HepG2 (cell line): ENCODE measurements at regions not wholly inside any gene's neighbourhood (a gene's known extent, or its start where the extent isn't known, plus 50 kb on each side); places are given as distances from the start of the nearest gene placed in this dataset.

Experiments
- ATAC-seq: fragments of 200-7000 bp; cut with Tn5 transposase; 3 replicates; pipeline ENCODE4 v1.9.1; 2020; ENCODE audit warnings: mild to moderate bottlenecking, moderate library complexity
- BruUV-seq: library from RNA; stranded (reverse); fragments of 400-500 nt; replicated peaks from 2 replicates; lab custom pipeline; 2021; lab: Mats Ljungman, UMichigan
- CTCF ChIA-PET: fragments of 300-600 bp; formaldehyde crosslinking; extraction: SDS; loops from one replicate; lab custom pipeline; 2021; ENCODE audit warnings: low total read pairs, inconsistent platforms, low intra/inter-chr PET ratio; lab: Yijun Ruan, JAX
- POLR2A ChIA-PET: fragments of 350-600 bp; sonication (Branson Sonifier 250); formaldehyde crosslinking; loops from one replicate; lab custom pipeline; 2020; ENCODE audit warnings: antibody characterized with exemption, inconsistent platforms; lab: Yijun Ruan, JAX
- DNase-seq: peaks from one replicate; pipeline ENCODE4 v3.0.0-alpha.2; 2015; ENCODE audit warnings: low spot score
- FAIRE-seq: peaks from 3 replicates; lab custom pipeline; 2011; peaks lifted over from hg19 to GRCh38; lab: Jason Lieb, UNC
- H2AFZ ChIP-seq: one replicate; pipeline ENCODE4 v1.6.1; 2011; ENCODE audit warnings: low read length, inconsistent platforms
- H3K27ac ChIP-seq: fragments of 300-600 bp; 3 replicates; pipeline ENCODE4 v1.8.0; 2011; ENCODE audit warnings: mixed run types, mild to moderate bottlenecking, mixed read lengths, low read length, inconsistent platforms; ENCODE audit not compliant: insufficient read depth; ENCODE audit errors: extremely low read length
- H3K27me3 ChIP-seq, 2 experiments: fragments of 200-600 bp in 1 of 2; 2 replicates in 1 of 2; 3 replicates in 1 of 2; pipeline versions ENCODE4 v1.6.0 to v1.8.0; 2011; ENCODE audit warnings: low read length in 2 of 2, mild to moderate bottlenecking in 2 of 2, moderate library complexity in 2 of 2, inconsistent platforms in 1 of 2; ENCODE audit not compliant: insufficient read depth in 2 of 2, control insufficient read depth in 1 of 2
- H3K36me3 ChIP-seq, 2 experiments: fragments of 200-600 bp in 1 of 2; replicated peaks in 1 of 2; 2 replicates in 1 of 2; 3 replicates in 1 of 2; pipeline versions ENCODE4 v1.5.1 to v1.8.0; 2011; ENCODE audit warnings: low read length in 2 of 2, inconsistent platforms in 1 of 2; ENCODE audit not compliant: insufficient read depth in 2 of 2, control insufficient read depth in 1 of 2
- H3K4me1 ChIP-seq: 2 replicates; pipeline ENCODE4 v1.5.1; 2012; ENCODE audit warnings: low read length, inconsistent platforms; ENCODE audit not compliant: insufficient read depth
- H3K4me2 ChIP-seq: 2 replicates; pipeline ENCODE4 v1.6.0; 2011; ENCODE audit warnings: low read depth, low read length, inconsistent platforms
- H3K4me3 ChIP-seq, 3 experiments: fragments of 200-600 bp in 1 of 3; sonication (generic), shearing (Covaris generic) in 1 of 3; replicated peaks in 1 of 3; 2 replicates each; pipeline ENCODE4 v1.5.1; 2011 to 2016; ENCODE audit warnings: low read length in 3 of 3, inconsistent platforms in 2 of 3, low read depth in 2 of 3, mild to moderate bottlenecking in 2 of 3, control low read depth in 1 of 3, mixed read lengths in 1 of 3; ENCODE audit not compliant: insufficient read depth in 1 of 3
- H3K79me2 ChIP-seq: one replicate; pipeline ENCODE4 v1.6.1; 2011; ENCODE audit warnings: low read length, inconsistent platforms; ENCODE audit not compliant: insufficient read depth
- H3K9ac ChIP-seq: 2 replicates; pipeline ENCODE4 v1.6.0; 2011; ENCODE audit warnings: mild to moderate bottlenecking, low read depth, low read length, inconsistent platforms; ENCODE audit not compliant: insufficient read depth
- H3K9me3 ChIP-seq: 2 replicates; pipeline ENCODE4 v1.5.1; 2012; ENCODE audit warnings: mild to moderate bottlenecking, low read length
- H4K20me1 ChIP-seq: 2 replicates; pipeline ENCODE4 v1.6.0; 2011; ENCODE audit warnings: inconsistent platforms, mild to moderate bottlenecking, low read length, moderate library complexity; ENCODE audit not compliant: insufficient read depth
- CBFB ChIP-seq: sonication (generic); formaldehyde crosslinking; IDR thresholded peaks from 2 replicates; pipeline ENCODE4 v1.4.0; 2020; ENCODE audit warnings: missing genetic modification reagents
- CERS6 ChIP-seq: sonication (generic); formaldehyde crosslinking; IDR thresholded peaks from 2 replicates; pipeline ENCODE4 v1.5.0; 2020; ENCODE audit warnings: missing genetic modification reagents
- FOXP4 ChIP-seq: sonication (generic); formaldehyde crosslinking; IDR thresholded peaks from 2 replicates; pipeline ENCODE4 v1.4.0; 2020; ENCODE audit warnings: missing genetic modification reagents
- NFE2L1 ChIP-seq: sonication (generic); formaldehyde crosslinking; IDR thresholded peaks from 2 replicates; pipeline ENCODE4 v1.4.0; 2020; ENCODE audit warnings: missing genetic modification reagents, mild to moderate bottlenecking, borderline replicate concordance
- YEATS2 ChIP-seq: sonication (generic); formaldehyde crosslinking; IDR thresholded peaks from 2 replicates; pipeline ENCODE4 v1.4.0; 2020; ENCODE audit warnings: missing genetic modification reagents, borderline replicate concordance
- ZFP1 ChIP-seq: IDR thresholded peaks from 2 replicates; pipeline ENCODE4 v1.6.1; 2016
- ZFP36L1 ChIP-seq: sonication (generic); formaldehyde crosslinking; IDR thresholded peaks from 2 replicates; pipeline ENCODE4 v1.8.0; 2022; ENCODE audit warnings: mild to moderate bottlenecking, missing genetic modification reagents, moderate library complexity
- ZNF10 ChIP-seq: sonication (generic); formaldehyde crosslinking; IDR thresholded peaks from 2 replicates; pipeline ENCODE4 v1.4.0; 2020; ENCODE audit warnings: mild to moderate bottlenecking, low read depth, missing genetic modification reagents, borderline replicate concordance
- ZNF468 ChIP-seq: sonication (generic); formaldehyde crosslinking; IDR thresholded peaks from 2 replicates; pipeline ENCODE4 v1.8.0; 2022; ENCODE audit warnings: mild to moderate bottlenecking, moderate library complexity, missing genetic modification reagents
- ZNF558 ChIP-seq: sonication (generic); formaldehyde crosslinking; IDR thresholded peaks from 2 replicates; pipeline ENCODE4 v1.9.0; 2022; ENCODE audit warnings: mild to moderate bottlenecking, missing genetic modification reagents, borderline replicate concordance
- ZNF790 ChIP-seq: sonication (generic); formaldehyde crosslinking; IDR thresholded peaks from 2 replicates; pipeline ENCODE4 v1.8.0; 2022; ENCODE audit warnings: missing genetic modification reagents, mild to moderate bottlenecking, borderline replicate concordance
- WGBS: methylation state at CpG from one replicate; pipeline ENCODE4 v1.1.6; 2017; ENCODE audit warnings: low lambda C conversion rate; 5-methylcytosine and 5-hydroxymethylcytosine counted together
- in situ Hi-C: cut with HindIII; loops from 2 replicates; pipeline ENCODE4 v1.10.0; 2017; ENCODE audit warnings: low pct_unique_long_range_greater_than_20kb; ENCODE audit not compliant: extremely low pct_ligation_motif_present
- intact Hi-C: fragments of 100-400 bp; cut with micrococcal nuclease; formaldehyde crosslinking; loops from one replicate; pipeline ENCODE4 v1.10.0; 2022; ENCODE audit not compliant: unreplicated experiment
- TF ChIP-seq, protein P1 (sequence below): sonication (generic); formaldehyde crosslinking; IDR thresholded peaks from 2 replicates; pipeline ENCODE4 v1.5.0; 2020; ENCODE audit warnings: missing genetic modification reagents, mild to moderate bottlenecking, borderline replicate concordance
- TF ChIP-seq, protein P2 (sequence below): sonication (generic); formaldehyde crosslinking; IDR thresholded peaks from 2 replicates; pipeline ENCODE4 v1.5.0; 2020; ENCODE audit warnings: mild to moderate bottlenecking, missing genetic modification reagents

DNA sequence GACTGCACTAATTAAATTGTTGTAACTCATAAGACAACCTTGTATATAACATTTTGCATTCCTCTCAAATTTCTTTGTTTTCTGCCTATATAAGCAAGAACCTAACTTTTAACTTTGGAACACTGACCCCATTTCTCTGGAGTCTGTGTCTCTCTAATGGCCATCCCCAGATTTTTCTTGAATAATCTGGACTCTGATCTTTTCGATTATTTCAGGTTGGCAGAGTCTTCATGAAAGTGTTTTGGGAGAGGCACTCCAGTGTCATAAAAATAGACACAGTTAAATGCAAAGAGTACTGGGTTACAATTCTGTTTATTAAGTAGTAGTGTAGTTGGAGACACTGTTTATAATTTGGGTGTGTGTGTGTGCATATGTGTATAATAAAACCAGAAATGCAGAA, 1467.7 kb upstream of the CELF4 start:
- 0% methylated on average over 1 of the region's 1 CpG for WGBS
- no peak for ATAC-seq
- Histone ChIP-seq H3K9me3 (no peaks in the 10 kb centered on the region), H3K27me3 (no peaks in the 10 kb centered on the region), H3K79me2 (no peaks in the 10 kb centered on the region), H3K27ac (no peak overlapping the region), H3K36me3 (no peaks in the 10 kb centered on the region), H2AFZ (no peak overlapping the region), H3K4me1 (no peaks in the 10 kb centered on the region), H4K20me1 (no peaks in the 10 kb centered on the region), H3K4me2 (no peak overlapping the region), H3K4me3 (no peak overlapping the region), H3K9ac (no peak overlapping the region)
- in situ Hi-C loops (no loop called here), intact Hi-C loops (no loop called here)
- FAIRE-seq: no peak
- POLR2A ChIA-PET: no interaction called here
- no peak for DNase-seq
- CTCF ChIA-PET: no interaction called here
- TF ChIP-seq, protein P1, sequence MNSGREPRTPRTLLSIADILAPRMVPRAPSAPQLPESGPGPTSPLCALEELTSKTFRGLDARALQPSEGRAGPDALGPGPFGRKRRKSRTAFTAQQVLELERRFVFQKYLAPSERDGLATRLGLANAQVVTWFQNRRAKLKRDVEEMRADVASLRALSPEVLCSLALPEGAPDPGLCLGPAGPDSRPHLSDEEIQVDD: no peak
- TF ChIP-seq CBFB (CRISPR knock-in tag) (no peak), ZNF10 (no peak), ZNF558 (CRISPR knock-in tag) (no peak), ZNF468 (no peak), ZNF790 (CRISPR knock-in tag) (no peak), YEATS2 (CRISPR knock-in tag) (no peak), FOXP4 (CRISPR knock-in tag) (no peak), CERS6 (CRISPR knock-in tag) (no peak), ZFP1 (CRISPR knock-in tag) (no peak), NFE2L1 (CRISPR knock-in tag) (no peak), ZFP36L1 (no peak)
- TF ChIP-seq, protein P2, sequence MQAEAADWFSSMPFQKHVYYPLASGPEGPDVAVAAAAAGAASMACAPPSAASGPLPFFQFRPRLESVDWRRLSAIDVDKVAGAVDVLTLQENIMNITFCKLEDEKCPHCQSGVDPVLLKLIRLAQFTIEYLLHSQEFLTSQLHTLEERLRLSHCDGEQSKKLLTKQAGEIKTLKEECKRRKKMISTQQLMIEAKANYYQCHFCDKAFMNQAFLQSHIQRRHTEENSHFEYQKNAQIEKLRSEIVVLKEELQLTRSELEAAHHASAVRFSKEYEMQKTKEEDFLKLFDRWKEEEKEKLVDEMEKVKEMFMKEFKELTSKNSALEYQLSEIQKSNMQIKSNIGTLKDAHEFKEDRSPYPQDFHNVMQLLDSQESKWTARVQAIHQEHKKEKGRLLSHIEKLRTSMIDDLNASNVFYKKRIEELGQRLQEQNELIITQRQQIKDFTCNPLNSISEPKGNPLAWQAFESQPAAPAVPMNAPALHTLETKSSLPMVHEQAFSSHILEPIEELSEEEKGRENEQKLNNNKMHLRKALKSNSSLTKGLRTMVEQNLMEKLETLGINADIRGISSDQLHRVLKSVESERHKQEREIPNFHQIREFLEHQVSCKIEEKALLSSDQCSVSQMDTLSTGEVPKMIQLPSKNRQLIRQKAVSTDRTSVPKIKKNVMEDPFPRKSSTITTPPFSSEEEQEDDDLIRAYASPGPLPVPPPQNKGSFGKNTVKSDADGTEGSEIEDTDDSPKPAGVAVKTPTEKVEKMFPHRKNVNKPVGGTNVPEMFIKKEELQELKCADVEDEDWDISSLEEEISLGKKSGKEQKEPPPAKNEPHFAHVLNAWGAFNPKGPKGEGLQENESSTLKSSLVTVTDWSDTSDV: no peak
- BruUV-seq: no TSS peak
